ENCODE measurements at regions not wholly inside any gene's neighbourhood (a gene's known extent, or its start where the extent isn't known, plus 50 kb on each side); places are given as distances from the start of the nearest gene placed in this dataset.

- 41% methylated on average over 5 of the region's 5 CpGs for WGBS (ENCODE audit: insufficient coverage, low coverage, low lambda C conversion rate, missing lambda C conversion rate)
- H3K9me3 ChIP-seq: no peaks in the 10 kb centered on the region
- no peaks in the 10 kb centered on the region for H3K27me3 ChIP-seq
- no peaks in the 10 kb centered on the region for H3K36me3 ChIP-seq
- DNase-seq (no peak), ATAC-seq (no peak)
- intact Hi-C loops (cut with DNase I): no loop called here
- no peak overlapping the region for H3K27ac ChIP-seq
- no peaks in the 10 kb centered on the region for H3K4me1 ChIP-seq
- no peak overlapping the region for H3K4me3 ChIP-seq
- TF ChIP-seq CTCF (IDR thresholded peaks at IDR 0.05) (no peak), POLR2A (IDR thresholded peaks at IDR 0.05) (no peak)
Measured at GRCh38 chr14:34235643-34236300, 226.3 kb downstream of the SPTSSA start.

GRCh38 chr14:34234258-34234657 lies 227.8 kb downstream of the SPTSSA start:
- no peak for DNase-seq
- TF ChIP-seq POLR2A (IDR thresholded peaks at IDR 0.05) (no peak), CTCF (IDR thresholded peaks at IDR 0.05) (no peak)
- 50% methylated on average over 2 of the region's 2 CpGs for WGBS (ENCODE audit: insufficient coverage, low coverage, low lambda C conversion rate, missing lambda C conversion rate)
- Histone ChIP-seq H3K4me3 (no peak overlapping the region), H3K36me3 (no peaks in the 10 kb centered on the region), H3K9me3 (no peaks in the 10 kb centered on the region), H3K27me3 (no peaks in the 10 kb centered on the region), H3K27ac (no peak overlapping the region), H3K4me1 (no peaks in the 10 kb centered on the region)
- ATAC-seq: no peak
- intact Hi-C loops (cut with DNase I): no loop called here

DNA sequence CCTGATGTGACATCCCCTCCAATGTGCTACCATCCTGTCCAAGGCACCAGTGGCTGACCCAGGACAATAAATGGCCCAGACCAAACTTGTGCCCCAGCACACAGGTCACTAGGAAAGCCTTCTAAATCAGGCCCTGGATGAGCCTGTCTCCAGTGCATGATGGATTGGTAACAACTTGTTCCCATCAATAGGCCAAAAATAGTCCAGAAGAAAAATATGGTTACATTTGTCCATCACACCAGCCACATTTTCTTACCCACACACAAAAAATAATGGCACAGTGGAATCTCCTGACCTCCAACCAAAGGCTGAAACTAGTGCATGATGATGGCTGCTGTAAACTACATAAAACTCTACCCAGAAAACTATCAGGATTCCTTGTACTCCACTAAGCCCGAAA lies 228.4 kb downstream of the SPTSSA start:
- Histone ChIP-seq H3K4me1 (no peaks in the 10 kb centered on the region), H3K36me3 (no peaks in the 10 kb centered on the region), H3K9me3 (no peaks in the 10 kb centered on the region), H3K27me3 (no peaks in the 10 kb centered on the region), H3K4me3 (no peak overlapping the region), H3K27ac (no peak overlapping the region)
- intact Hi-C loops (cut with DNase I): no loop called here
- WGBS (ENCODE audit: insufficient coverage, low coverage, low lambda C conversion rate, missing lambda C conversion rate): 64% methylated on average over 1 of the region's 1 CpG
- ATAC-seq (no peak), DNase-seq (no peak)
- TF ChIP-seq POLR2A (IDR thresholded peaks at IDR 0.05) (no peak), CTCF (IDR thresholded peaks at IDR 0.05) (no peak)

GRCh38 chr14:34232790-34233189 lies 229.2 kb downstream of the SPTSSA start:
- no peaks in the 10 kb centered on the region for H3K36me3 ChIP-seq
- H3K27me3 ChIP-seq: no peaks in the 10 kb centered on the region
- H3K4me1 ChIP-seq: no peaks in the 10 kb centered on the region
- intact Hi-C loops (cut with DNase I): no loop called here
- WGBS (ENCODE audit: insufficient coverage, low coverage, low lambda C conversion rate, missing lambda C conversion rate): 49% methylated on average over 2 of the region's 2 CpGs
- H3K9me3 ChIP-seq: no peaks in the 10 kb centered on the region
- DNase-seq (no peak), ATAC-seq (no peak)
- TF ChIP-seq POLR2A (IDR thresholded peaks at IDR 0.05) (no peak), CTCF (IDR thresholded peaks at IDR 0.05) (no peak)
- H3K27ac ChIP-seq: no peak overlapping the region
- H3K4me3 ChIP-seq: no peak overlapping the region

DNA sequence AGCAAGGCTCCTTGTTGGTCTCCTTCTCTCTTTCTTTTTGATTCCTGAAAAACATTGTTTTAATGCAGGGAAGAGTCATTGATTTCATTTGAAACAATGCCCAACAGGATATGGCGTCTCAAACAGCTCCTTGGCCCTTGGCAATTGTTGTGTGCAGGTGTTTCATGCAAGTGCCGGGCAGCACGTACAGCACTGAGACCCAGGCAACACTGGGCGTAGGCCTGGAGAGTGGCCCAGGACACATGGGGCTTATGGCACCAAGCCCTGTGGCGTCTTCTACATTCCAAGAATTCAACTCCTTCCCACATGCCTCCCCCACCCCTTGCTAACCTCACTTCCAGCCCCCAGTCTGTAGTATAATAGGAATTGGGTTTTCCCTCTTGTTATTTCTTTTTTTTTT lies 230.4 kb downstream of the SPTSSA start:
- no peaks in the 10 kb centered on the region for H3K4me1 ChIP-seq
- TF ChIP-seq CTCF (IDR thresholded peaks at IDR 0.05): no peak
- no peak for TF ChIP-seq POLR2A (IDR thresholded peaks at IDR 0.05)
- ATAC-seq (no peak), DNase-seq (no peak)
- H3K27me3 ChIP-seq: no peaks in the 10 kb centered on the region
- no peak overlapping the region for H3K4me3 ChIP-seq
- intact Hi-C loops (cut with DNase I): no loop called here
- no peak overlapping the region for H3K27ac ChIP-seq
- WGBS (ENCODE audit: insufficient coverage, low coverage, low lambda C conversion rate, missing lambda C conversion rate): 67% methylated on average over 5 of the region's 5 CpGs
- no peaks in the 10 kb centered on the region for H3K9me3 ChIP-seq
- no peaks in the 10 kb centered on the region for H3K36me3 ChIP-seq

Data from right lobe of liver (tissue), 6 donors.